Astrocyte (in vitro differentiated cells and primary cell): ENCODE measurements at regions not wholly inside any gene's neighbourhood (a gene's known extent, or its start where the extent isn't known, plus 50 kb on each side); places are given as distances from the start of the nearest gene placed in this dataset.

ENCODE experiments used
- DNase-seq: peaks from one replicate; pipeline ENCODE4 v3.0.0-alpha.2; 2010; ENCODE audit warnings: low read depth
- FAIRE-seq: peaks from 2 replicates; lab custom pipeline; 2011; peaks lifted over from hg19 to GRCh38; lab: Jason Lieb, UNC
- H2AFZ ChIP-seq: 2 replicates; pipeline ENCODE4 v1.6.0; 2012; ENCODE audit warnings: low read depth, low read length, inconsistent platforms
- H3K27ac ChIP-seq: 2 replicates; pipeline ENCODE4 v1.5.1; 2011; ENCODE audit warnings: low read depth, low read length, inconsistent platforms
- H3K27me3 ChIP-seq: 2 replicates; pipeline ENCODE4 v1.6.0; 2011; ENCODE audit warnings: low read length, inconsistent platforms; ENCODE audit not compliant: insufficient read depth
- H3K36me3 ChIP-seq: 2 replicates; pipeline ENCODE4 v1.5.1; 2011; ENCODE audit warnings: low read length, inconsistent platforms; ENCODE audit not compliant: insufficient read depth
- H3K4me1 ChIP-seq: 2 replicates; pipeline ENCODE4 v1.5.1; 2011; ENCODE audit warnings: low read length, inconsistent platforms; ENCODE audit not compliant: insufficient read depth
- H3K4me2 ChIP-seq: 2 replicates; pipeline ENCODE4 v1.6.0; 2012; ENCODE audit warnings: low read length, inconsistent platforms
- H3K4me3 ChIP-seq: 2 replicates; pipeline ENCODE4 v1.5.1; 2011; ENCODE audit warnings: low read depth, mild to moderate bottlenecking, low read length, inconsistent platforms; ENCODE audit not compliant: insufficient read depth
- H3K79me2 ChIP-seq: 2 replicates; pipeline ENCODE4 v1.6.0; 2012; ENCODE audit warnings: mild to moderate bottlenecking, low read length, inconsistent platforms; ENCODE audit not compliant: insufficient read depth
- H3K9ac ChIP-seq: 2 replicates; pipeline ENCODE4 v1.6.0; 2012; ENCODE audit warnings: mild to moderate bottlenecking, low read length, inconsistent platforms
- H3K9me3 ChIP-seq: 2 replicates; pipeline ENCODE4 v1.5.1; 2012; ENCODE audit warnings: low read depth, mild to moderate bottlenecking, low read length, inconsistent platforms; ENCODE audit not compliant: insufficient read depth
- H4K20me1 ChIP-seq: 2 replicates; pipeline ENCODE4 v1.6.0; 2012; ENCODE audit warnings: low read length, inconsistent platforms; ENCODE audit not compliant: insufficient read depth
- H3K27ac Mint-ChIP-seq: one replicate; pipeline ENCODE4 v1.8.0; 2021; ENCODE audit warnings: mild to moderate bottlenecking, mixed read lengths; ENCODE audit not compliant: unreplicated experiment
- H3K27me3 Mint-ChIP-seq: one replicate; pipeline ENCODE4 v1.8.0; 2021; ENCODE audit warnings: low read depth, mixed read lengths; ENCODE audit not compliant: unreplicated experiment
- H3K36me3 Mint-ChIP-seq: one replicate; pipeline ENCODE4 v1.8.0; 2021; ENCODE audit warnings: low read depth, mixed read lengths; ENCODE audit not compliant: unreplicated experiment
- H3K4me1 Mint-ChIP-seq: one replicate; pipeline ENCODE4 v1.8.0; 2021; ENCODE audit warnings: low read depth, mixed read lengths; ENCODE audit not compliant: unreplicated experiment
- H3K4me3 Mint-ChIP-seq: one replicate; pipeline ENCODE4 v1.8.0; 2021; ENCODE audit warnings: mild to moderate bottlenecking, moderate library complexity, mixed read lengths; ENCODE audit not compliant: unreplicated experiment
- H3K9me3 Mint-ChIP-seq: one replicate; pipeline ENCODE4 v1.8.0; 2021; ENCODE audit warnings: mild to moderate bottlenecking, mixed read lengths; ENCODE audit not compliant: unreplicated experiment
- CTCF ChIP-seq: IDR thresholded peaks from 2 replicates; pipeline ENCODE4 v1.5.1; 2011; ENCODE audit warnings: low read depth, mild to moderate bottlenecking, inconsistent platforms, low read length, moderate library complexity; ENCODE audit not compliant: insufficient read depth
- EZH2 ChIP-seq: IDR thresholded peaks from 2 replicates; pipeline ENCODE4 v1.6.1; 2012; ENCODE audit warnings: mild to moderate bottlenecking, low read length, inconsistent platforms; ENCODE audit not compliant: insufficient read depth

GRCh38 chr1:18580047-18580446, 50.6 kb upstream of the PAX7 start:
- Histone ChIP-seq H3K4me3 (no peak overlapping the region), H4K20me1 (no peaks in the 10 kb centered on the region), H3K27ac (no peak overlapping the region), H3K79me2 (no peaks in the 10 kb centered on the region), H3K27me3 (no peaks in the 10 kb centered on the region), H3K9me3 (no peaks in the 10 kb centered on the region), H3K4me1 (no peaks in the 10 kb centered on the region), H2AFZ (no peak overlapping the region), H3K4me2 (no peak overlapping the region), H3K9ac (no peak overlapping the region), H3K36me3 (no peaks in the 10 kb centered on the region)
- H3K4me3 Mint-ChIP-seq = no peak overlapping the region
- H3K9me3 Mint-ChIP-seq = peaks cover 2% of the 10 kb centered on the region
- TF ChIP-seq EZH2 = no peak
- no peak for TF ChIP-seq CTCF
- no peak for FAIRE-seq
- H3K4me1 Mint-ChIP-seq = no peaks in the 10 kb centered on the region
- no peaks in the 10 kb centered on the region for H3K36me3 Mint-ChIP-seq
- no peak overlapping the region for H3K27ac Mint-ChIP-seq
- peaks cover 30% of the 10 kb centered on the region for H3K27me3 Mint-ChIP-seq
- no peak for DNase-seq

GRCh38 chr1:18580691-18581419, 49.8 kb upstream of the PAX7 start:
- Histone ChIP-seq H3K4me2 (no peak overlapping the region), H3K4me1 (no peaks in the 10 kb centered on the region), H2AFZ (no peak overlapping the region), H3K9me3 (no peaks in the 10 kb centered on the region), H3K79me2 (no peaks in the 10 kb centered on the region), H3K9ac (no peak overlapping the region), H4K20me1 (no peaks in the 10 kb centered on the region), H3K4me3 (no peak overlapping the region), H3K27ac (no peak overlapping the region), H3K27me3 (no peaks in the 10 kb centered on the region), H3K36me3 (no peaks in the 10 kb centered on the region)
- no peaks in the 10 kb centered on the region for H3K4me1 Mint-ChIP-seq
- H3K9me3 Mint-ChIP-seq = peaks cover 2% of the 10 kb centered on the region
- H3K4me3 Mint-ChIP-seq = no peak overlapping the region
- no peaks in the 10 kb centered on the region for H3K36me3 Mint-ChIP-seq
- FAIRE-seq = no peak
- peaks cover 36% of the 10 kb centered on the region for H3K27me3 Mint-ChIP-seq
- TF ChIP-seq EZH2 (no peak), CTCF (no peak)
- no peak for DNase-seq
- H3K27ac Mint-ChIP-seq = no peak overlapping the region
